Kidney (tissue), 13 donors: ENCODE measurements at regions not wholly inside any gene's neighbourhood (a gene's known extent, or its start where the extent isn't known, plus 50 kb on each side); places are given as distances from the start of the nearest gene placed in this dataset.

ENCODE experiments used
- DNase-seq, 5 donors: peaks; one replicate each; pipeline ENCODE4 v3.0.0-alpha.2; 2013 to 2020
- FAIRE-seq: peaks from 2 replicates; lab custom pipeline; 2012; peaks lifted over from hg19 to GRCh38; lab: Jason Lieb, UNC
- H3K27ac ChIP-seq, 2 donors: one replicate each; pipeline ENCODE4 v1.7.0; 2013; ENCODE audit warnings: low read depth in 2 of 2, low read length in 2 of 2, inconsistent platforms in 1 of 2
- H3K27me3 ChIP-seq: one replicate; pipeline ENCODE4 v1.7.1; 2013; ENCODE audit warnings: low read length, inconsistent platforms; ENCODE audit not compliant: control insufficient read depth, insufficient read depth
- H3K36me3 ChIP-seq, 3 donors: one replicate each; pipeline versions ENCODE4 v1.7.0 to v1.7.1; 2013; ENCODE audit warnings: low read length in 3 of 3, control low read depth in 1 of 3, inconsistent platforms in 1 of 3; ENCODE audit not compliant: insufficient read depth in 3 of 3, control insufficient read depth in 2 of 3
- H3K4me1 ChIP-seq, 3 donors: one replicate each; pipeline versions ENCODE4 v1.7.0 to v1.7.1; 2013; ENCODE audit warnings: low read length in 3 of 3, inconsistent platforms in 1 of 3, low read depth in 1 of 3; ENCODE audit not compliant: control insufficient read depth in 2 of 3, insufficient read depth in 2 of 3
- H3K4me3 ChIP-seq, 3 donors: one replicate each; pipeline versions ENCODE4 v1.7.0 to v1.8.1; 2013; ENCODE audit warnings: low read length in 3 of 3, control low read depth in 1 of 3, inconsistent platforms in 1 of 3
- H3K9ac ChIP-seq, 3 donors: one replicate each; pipeline versions ENCODE4 v1.7.0 to v1.7.1; 2013; ENCODE audit warnings: low read length in 3 of 3, control low read depth in 1 of 3, inconsistent platforms in 1 of 3
- H3K9me3 ChIP-seq, 3 donors: one replicate each; pipeline versions ENCODE4 v1.7.0 to v1.7.1; 2013; ENCODE audit warnings: low read length in 3 of 3, control low read depth in 1 of 3, inconsistent platforms in 1 of 3; ENCODE audit not compliant: control insufficient read depth in 2 of 3, insufficient read depth in 1 of 3
- CTCF ChIP-seq: IDR thresholded peaks from 3 replicates; pipeline ENCODE4 v1.5.1; 2012; ENCODE audit warnings: mild to moderate bottlenecking, moderate library complexity, borderline replicate concordance; ENCODE audit not compliant: insufficient read depth; ENCODE audit errors: extremely low read depth
- intact Hi-C: fragments of 100-400 bp; cut with DNase I; formaldehyde crosslinking; loops from one replicate; pipeline ENCODE4 v1.11.1; 2022
- donor health status: control.
- donor health status: control.
- donor health status: control.
- donor health status: control.
- donor health status: control.
- donor health status: DM: yes; HTN: yes; CAD: no.
- donor health status: Normal renal cell carcinoma (clear cell type).

GRCh38 chr3:70820397-70820796 lies 508.0 kb upstream of the MDFIC2 start:
- no peak overlapping the region for H3K27ac ChIP-seq
- no peaks in the 10 kb centered on the region for H3K9me3 ChIP-seq
- H3K4me1 ChIP-seq: no peaks in the 10 kb centered on the region
- no peak overlapping the region for H3K9ac ChIP-seq
- FAIRE-seq (no peak), DNase-seq (no peak)
- H3K27me3 ChIP-seq: no peaks in the 10 kb centered on the region
- H3K36me3 ChIP-seq: no peaks in the 10 kb centered on the region
- H3K4me3 ChIP-seq: no peak overlapping the region
- intact Hi-C loops: no loop called here
- no peak for TF ChIP-seq CTCF

DNA sequence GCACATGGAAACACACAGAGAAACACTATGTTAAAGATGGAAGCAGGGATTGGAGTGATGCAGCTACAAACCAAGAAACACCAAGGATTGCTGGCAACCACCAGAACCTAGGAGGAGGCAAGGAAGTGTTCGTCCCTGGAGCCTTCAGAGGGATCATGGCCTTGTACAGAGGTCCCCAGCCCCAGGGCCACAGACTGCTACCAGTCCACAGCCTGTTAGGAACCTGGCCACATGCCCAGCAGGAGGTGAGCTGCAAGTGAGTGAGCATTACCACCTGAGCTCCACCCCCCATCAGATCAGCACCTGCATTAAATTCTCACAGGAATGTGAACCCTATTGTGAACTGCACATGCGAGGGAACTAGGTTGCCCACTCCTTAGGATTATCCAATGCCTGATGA lies 505.7 kb upstream of the MDFIC2 start:
- DNase-seq: no peak
- no peak for TF ChIP-seq CTCF
- no peak for FAIRE-seq

DNA sequence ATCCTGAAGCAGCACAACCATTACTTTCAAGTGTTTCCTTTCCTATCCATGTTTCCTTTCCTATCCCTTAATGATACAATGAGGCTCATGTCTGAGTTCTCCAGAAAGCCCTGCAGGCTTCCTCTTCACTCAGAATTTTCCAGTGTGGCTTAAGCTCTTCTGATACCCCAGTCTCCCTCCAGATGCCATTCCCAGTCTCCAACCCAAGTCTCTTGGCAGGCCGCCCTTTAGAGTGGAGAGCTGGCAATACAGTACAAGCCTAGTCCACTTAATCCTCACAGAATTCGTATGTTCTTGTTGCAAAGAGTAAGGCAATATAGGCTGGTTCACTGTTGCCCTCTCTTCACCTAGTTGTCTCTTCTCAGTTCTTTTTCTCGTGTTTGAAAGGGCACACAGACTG lies 503.9 kb upstream of the MDFIC2 start:
- H3K9me3 ChIP-seq: no peaks in the 10 kb centered on the region
- no peak overlapping the region for H3K9ac ChIP-seq
- no peak overlapping the region for H3K4me3 ChIP-seq
- no peaks in the 10 kb centered on the region for H3K36me3 ChIP-seq
- no peaks in the 10 kb centered on the region for H3K4me1 ChIP-seq
- no peak for DNase-seq
- H3K27me3 ChIP-seq: no peaks in the 10 kb centered on the region
- FAIRE-seq: no peak
- no peak overlapping the region for H3K27ac ChIP-seq
- intact Hi-C loops: no loop called here
- no peak for TF ChIP-seq CTCF

More for the DNA sequence above, 505.7 kb upstream of the MDFIC2 start:
- Histone ChIP-seq H3K27ac (no peak overlapping the region), H3K4me3 (no peak overlapping the region), H3K9me3 (no peaks in the 10 kb centered on the region), H3K9ac (no peak overlapping the region), H3K36me3 (no peaks in the 10 kb centered on the region), H3K27me3 (no peaks in the 10 kb centered on the region), H3K4me1 (no peaks in the 10 kb centered on the region)
- intact Hi-C loops: no loop called here

- no peak for TF ChIP-seq CTCF
- DNase-seq: no peak
- no peak overlapping the region for H3K27ac ChIP-seq
- no peaks in the 10 kb centered on the region for H3K27me3 ChIP-seq
- no peaks in the 10 kb centered on the region for H3K9me3 ChIP-seq
- no peak for FAIRE-seq
- intact Hi-C loops: no loop called here
- H3K36me3 ChIP-seq: no peaks in the 10 kb centered on the region
- H3K4me1 ChIP-seq: no peaks in the 10 kb centered on the region
- no peak overlapping the region for H3K9ac ChIP-seq
- no peak overlapping the region for H3K4me3 ChIP-seq
Measured at GRCh38 chr3:70815817-70816216, 503.4 kb upstream of the MDFIC2 start.
